Heart left ventricle (tissue), 16 donors: ENCODE measurements at regions not wholly inside any gene's neighbourhood (a gene's known extent, or its start where the extent isn't known, plus 50 kb on each side); places are given as distances from the start of the nearest gene placed in this dataset.
"Not testable (repeated sequence)": the region's sequence is repeated elsewhere in the genome, so short reads cannot be mapped to it uniquely, and the experiment has no call there.

Experiments
- ATAC-seq, 4 donors: fragments of 200-7000 bp; cut with Tn5 transposase; one replicate each; pipeline ENCODE4 v1.9.1; 2020 to 2022; ENCODE audit warnings: moderate library complexity in 4 of 4, mild to moderate bottlenecking in 3 of 4, moderate number of reproducible peaks in 1 of 4
- DNase-seq, 5 donors: peaks; one replicate each; pipeline ENCODE4 v3.0.0-alpha.2; 2020
- H3K27ac ChIP-seq, 12 donors: fragments of 200-600 bp; sonication (generic) in 4 of 12; one replicate each; pipeline versions ENCODE4 v1.5.0 to v1.8.0; 2016 to 2022; ENCODE audit warnings: mild to moderate bottlenecking in 2 of 12
- H3K27me3 ChIP-seq, 9 donors: fragments of 200-600 bp; sonication (generic) in 2 of 9; one replicate each; pipeline versions ENCODE4 v1.5.1 to v1.8.0; 2016 to 2022; ENCODE audit warnings: mild to moderate bottlenecking in 3 of 9
- H3K36me3 ChIP-seq, 9 donors: fragments of 200-600 bp; sonication (generic) in 2 of 9; one replicate each; pipeline versions ENCODE4 v1.5.0 to v1.8.0; 2018 to 2022; ENCODE audit warnings: mild to moderate bottlenecking in 2 of 9
- H3K4me1 ChIP-seq, 12 donors: fragments of 200-600 bp; sonication (generic) in 4 of 12; one replicate each; pipeline versions ENCODE4 v1.5.0 to v1.8.0; 2016 to 2022; ENCODE audit warnings: mild to moderate bottlenecking in 3 of 12
- H3K4me3 ChIP-seq, 12 donors: fragments of 200-600 bp; sonication (generic) in 4 of 12; one replicate each; pipeline versions ENCODE4 v1.5.0 to v1.8.0; 2017 to 2022; ENCODE audit warnings: mild to moderate bottlenecking in 9 of 12, moderate library complexity in 4 of 12
- H3K9me3 ChIP-seq, 12 donors: fragments of 200-600 bp; sonication (generic) in 4 of 12; one replicate each; pipeline versions ENCODE4 v1.5.0 to v1.8.0; 2016 to 2022; ENCODE audit warnings: mild to moderate bottlenecking in 1 of 12
- POLR2A ChIP-seq, 2 donors: fragments of 450-650 bp; IDR thresholded peaks; one replicate each; pipeline ENCODE4 v1.6.1; 2017; ENCODE audit warnings: antibody characterized with exemption in 2 of 2, mild to moderate bottlenecking in 2 of 2, moderate library complexity in 2 of 2
- WGBS, 4 donors: extraction: QIAGEN DNeasy Blood & Tissue Kit in 2 of 4; methylation state at CpG; one replicate each; pipeline versions ENCODE4 v1.1.5 to v1.1.7; 2013 to 2018; 5-methylcytosine and 5-hydroxymethylcytosine counted together
- intact Hi-C, 10 donors: fragments of 100-400 bp; cut with DNase I; formaldehyde crosslinking; loops; one replicate each; pipeline versions ENCODE4 v1.11.1 to v1.14.2; 2022
- TF ChIP-seq, protein P1 (sequence below), 12 donors: fragments of 200-600 bp; sonication (generic) in 4 of 12; IDR thresholded peaks; one replicate each; pipeline versions ENCODE4 v1.5.0 to v1.8.0; 2018 to 2022; ENCODE audit warnings: antibody characterized with exemption in 12 of 12, mild to moderate bottlenecking in 5 of 12
- donor health status: ischemic (EF 13 %, LVEDD 7.1; RV severe dilation, severe dysfunction).
- donor health status: healthy with polysubstance abuse.
- donor health status: DM: no; HTN: yes; CAD: no.
- donor health status: DM: no; HTN: no; CAD: no.
- donor health status: ischemic (EF 25% LVEDD 6.9; RV normal size, moderate dysfunction).
- donor health status: ischemic (EF 25% LVEDD 5.7; RV mildly dilated, moderate dysfunction).
- donor health status: healthy.
- donor health status: DM: yes; HTN: yes; CAD: no.
- donor health status: ischemic (EF 35%, LVEDD 5.7; RV mildly dilated, moderate dysfunction).
- donor health status: nonischemic (EF 11% LVEDD 7.7; RV severe dilation, severe dysfunction).
- donor health status: DM: yes; HTN: yes; CAD: no.
- donor health status: PGD.
- donor health status: ischemic (EF 29% LVEDD 5.4; RV normal size, mild dysfunction).
- donor health status: nonischemic (EF 23%, LVEDD 6.1; RV moderate dilation, normal function).

DNA sequence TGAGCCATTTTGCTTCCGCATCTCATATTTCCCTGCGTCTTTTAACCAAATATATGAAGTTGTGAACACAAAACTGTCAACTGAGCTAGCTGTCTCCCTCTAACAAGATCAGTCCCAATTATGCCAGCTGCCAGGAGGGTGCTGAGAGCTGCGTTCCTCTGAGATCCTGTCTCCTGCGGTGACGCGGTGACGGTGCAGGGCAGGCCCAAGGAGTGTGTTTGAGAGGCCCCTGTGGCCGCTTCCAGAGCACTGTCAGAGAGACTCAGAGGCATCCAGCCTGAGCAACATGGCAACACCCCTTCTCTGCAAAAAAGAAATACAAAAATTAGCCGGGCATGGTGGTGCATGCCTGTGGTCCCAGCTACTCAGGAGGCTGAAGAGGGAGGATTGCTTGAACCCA is 126.3 kb upstream of the FOXD4L5 start:
- DNase-seq = no peak
- Histone ChIP-seq H3K36me3 (no peaks in the 10 kb centered on the region), H3K9me3 (peaks cover 0 to 8% (median 0%) of the 10 kb centered on the region in 12 donors), H3K27me3 (peaks cover 0 to 4% (median 0%) of the 10 kb centered on the region in 9 donors), H3K4me3 (no peak overlapping the region), H3K4me1 (no peaks in the 10 kb centered on the region), H3K27ac (no peak overlapping the region)
- ATAC-seq = no peak
- intact Hi-C loops = no loop called here
- TF ChIP-seq, protein P1, sequence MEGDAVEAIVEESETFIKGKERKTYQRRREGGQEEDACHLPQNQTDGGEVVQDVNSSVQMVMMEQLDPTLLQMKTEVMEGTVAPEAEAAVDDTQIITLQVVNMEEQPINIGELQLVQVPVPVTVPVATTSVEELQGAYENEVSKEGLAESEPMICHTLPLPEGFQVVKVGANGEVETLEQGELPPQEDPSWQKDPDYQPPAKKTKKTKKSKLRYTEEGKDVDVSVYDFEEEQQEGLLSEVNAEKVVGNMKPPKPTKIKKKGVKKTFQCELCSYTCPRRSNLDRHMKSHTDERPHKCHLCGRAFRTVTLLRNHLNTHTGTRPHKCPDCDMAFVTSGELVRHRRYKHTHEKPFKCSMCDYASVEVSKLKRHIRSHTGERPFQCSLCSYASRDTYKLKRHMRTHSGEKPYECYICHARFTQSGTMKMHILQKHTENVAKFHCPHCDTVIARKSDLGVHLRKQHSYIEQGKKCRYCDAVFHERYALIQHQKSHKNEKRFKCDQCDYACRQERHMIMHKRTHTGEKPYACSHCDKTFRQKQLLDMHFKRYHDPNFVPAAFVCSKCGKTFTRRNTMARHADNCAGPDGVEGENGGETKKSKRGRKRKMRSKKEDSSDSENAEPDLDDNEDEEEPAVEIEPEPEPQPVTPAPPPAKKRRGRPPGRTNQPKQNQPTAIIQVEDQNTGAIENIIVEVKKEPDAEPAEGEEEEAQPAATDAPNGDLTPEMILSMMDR (IDR thresholded peaks at IDR 0.05) = no peak
- no peak for TF ChIP-seq POLR2A (IDR thresholded peaks at IDR 0.05)
- WGBS, 4 donors = 83 to 86% (median 85%) methylated on average over 9 of the region's 9 CpGs

DNA sequence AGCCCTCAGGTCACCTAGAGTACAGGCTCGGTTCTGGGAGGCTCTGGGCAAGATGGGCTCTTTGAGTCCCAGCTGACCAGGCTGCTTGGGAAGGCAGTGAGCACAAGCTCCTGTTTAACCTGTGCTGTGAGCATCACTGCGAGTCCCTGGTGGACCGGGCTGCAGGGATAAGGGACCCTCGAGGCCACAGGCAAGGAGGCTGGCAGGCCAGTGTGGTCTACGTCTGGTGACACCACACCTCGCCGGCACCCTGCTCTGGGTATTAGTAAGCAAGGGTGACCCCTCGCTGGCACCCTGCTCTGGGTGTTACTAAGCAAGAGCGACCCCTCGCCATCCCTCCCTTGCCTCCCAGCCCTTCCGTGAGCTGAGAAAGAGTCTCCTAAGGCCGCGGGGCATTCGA is 125.9 kb upstream of the FOXD4L5 start:
- TF ChIP-seq, protein P1 (IDR thresholded peaks at IDR 0.05) = no peak
- TF ChIP-seq POLR2A (IDR thresholded peaks at IDR 0.05) = no peak
- intact Hi-C loops = no loop called here
- Histone ChIP-seq H3K27ac (no peak overlapping the region), H3K4me1 (no peaks in the 10 kb centered on the region), H3K27me3 (peaks cover 0 to 4% (median 0%) of the 10 kb centered on the region in 9 donors), H3K4me3 (no peak overlapping the region), H3K9me3 (peaks cover 0 to 8% (median 0%) of the 10 kb centered on the region in 12 donors), H3K36me3 (no peaks in the 10 kb centered on the region)
- DNase-seq (no peak), ATAC-seq (no peak)
- 66 to 72% (median 67%) methylated on average over 14 of the region's 14 CpGs for WGBS, 4 donors

DNA sequence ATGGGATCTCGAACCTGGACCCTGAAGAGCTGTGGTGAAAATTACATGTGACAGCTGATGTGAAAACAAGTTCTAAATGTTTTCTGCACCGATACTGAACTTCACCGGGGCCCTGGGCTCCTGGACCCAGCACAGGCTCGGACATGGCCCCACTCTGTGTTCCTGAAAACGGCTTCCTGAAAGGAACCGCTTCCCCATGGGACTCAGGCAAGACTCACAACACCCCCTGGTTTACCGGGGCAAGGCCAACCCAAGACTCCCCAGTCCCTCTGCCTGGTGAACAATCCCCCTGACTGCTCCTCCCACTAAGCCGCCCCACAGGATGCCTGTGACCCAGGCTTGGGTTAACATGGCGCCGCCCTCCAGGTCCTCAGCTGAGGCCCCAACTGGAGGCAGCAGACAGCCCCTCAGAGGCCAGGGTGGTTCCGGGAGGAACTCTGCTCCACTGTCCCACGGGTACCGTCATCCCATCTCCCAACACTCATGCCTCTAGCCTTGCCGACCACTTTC is 124.5 kb upstream of the FOXD4L5 start:
- no peak for TF ChIP-seq POLR2A (IDR thresholded peaks at IDR 0.05)
- TF ChIP-seq, protein P1 (IDR thresholded peaks at IDR 0.05) = no peak
- no peaks in the 10 kb centered on the region for H3K4me1 ChIP-seq
- no peak overlapping the region for H3K27ac ChIP-seq
- H3K9me3 ChIP-seq = peaks cover 0 to 8% (median 0%) of the 10 kb centered on the region in 12 donors
- DNase-seq (no peak), ATAC-seq (no peak)
- 74 to 79% (median 77%) methylated on average over 6 to 14 of the region's 14 CpGs for WGBS, 4 donors
- H3K4me3 ChIP-seq = no peak overlapping the region
- H3K27me3 ChIP-seq = peaks cover 0 to 4% (median 0%) of the 10 kb centered on the region in 9 donors
- intact Hi-C loops = no loop called here
- H3K36me3 ChIP-seq = no peaks in the 10 kb centered on the region

DNA sequence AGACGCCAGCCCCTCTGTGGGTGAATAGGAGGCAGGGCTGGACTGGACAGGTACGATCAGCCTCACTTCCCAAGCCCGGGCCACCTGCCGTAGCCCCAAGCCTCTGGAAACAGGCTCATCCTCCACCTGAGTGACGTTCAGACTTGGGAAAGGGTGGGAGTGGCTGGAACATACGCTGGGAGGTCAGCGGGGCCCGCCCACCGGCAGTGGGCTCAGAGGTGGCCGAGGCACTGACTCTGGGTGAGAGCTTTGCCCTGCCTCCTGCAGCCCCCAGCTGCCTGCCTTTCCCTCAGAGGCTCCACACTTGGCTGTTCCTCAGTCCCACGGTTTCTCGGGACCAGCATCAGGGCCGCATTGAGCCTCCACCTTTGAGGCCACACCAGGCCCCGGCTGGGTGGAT is 123.8 kb upstream of the FOXD4L5 start:
- intact Hi-C loops, DNase-seq, H3K27ac ChIP-seq, H3K4me3 ChIP-seq, H3K36me3 ChIP-seq, H3K9me3 ChIP-seq, ATAC-seq, H3K27me3 ChIP-seq, H3K4me1 ChIP-seq: not testable (repeated sequence)
- 77 to 91% (median 80%) methylated on average over 4 to 14 of the region's 14 CpGs for WGBS, 4 donors

DNA sequence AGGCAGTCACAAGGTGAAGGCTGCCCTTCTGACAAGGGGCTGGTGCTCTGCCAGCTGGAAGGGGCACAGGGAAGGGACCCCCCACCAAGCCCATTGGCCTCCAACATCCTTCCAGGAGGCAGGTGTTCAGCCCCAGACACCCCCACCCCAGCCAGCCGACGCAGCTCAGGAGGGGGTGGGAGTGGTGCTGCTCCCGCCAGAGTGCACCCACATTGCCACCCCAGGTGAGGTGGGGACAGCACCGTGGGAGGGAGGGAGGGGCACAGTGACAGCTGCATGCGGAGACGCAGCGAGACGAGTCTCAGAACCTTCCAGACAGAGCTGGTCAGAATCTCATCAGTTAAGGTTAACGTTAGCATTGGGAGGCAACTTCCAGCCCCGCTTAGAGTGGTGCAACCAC is 121.6 kb upstream of the FOXD4L5 start:
- H3K9me3 ChIP-seq, H3K36me3 ChIP-seq, H3K4me3 ChIP-seq, ATAC-seq, H3K4me1 ChIP-seq, H3K27ac ChIP-seq, intact Hi-C loops, DNase-seq, H3K27me3 ChIP-seq: not testable (repeated sequence)
- 81 to 93% (median 90%) methylated on average over 7 to 10 of the region's 10 CpGs for WGBS, 4 donors

DNA sequence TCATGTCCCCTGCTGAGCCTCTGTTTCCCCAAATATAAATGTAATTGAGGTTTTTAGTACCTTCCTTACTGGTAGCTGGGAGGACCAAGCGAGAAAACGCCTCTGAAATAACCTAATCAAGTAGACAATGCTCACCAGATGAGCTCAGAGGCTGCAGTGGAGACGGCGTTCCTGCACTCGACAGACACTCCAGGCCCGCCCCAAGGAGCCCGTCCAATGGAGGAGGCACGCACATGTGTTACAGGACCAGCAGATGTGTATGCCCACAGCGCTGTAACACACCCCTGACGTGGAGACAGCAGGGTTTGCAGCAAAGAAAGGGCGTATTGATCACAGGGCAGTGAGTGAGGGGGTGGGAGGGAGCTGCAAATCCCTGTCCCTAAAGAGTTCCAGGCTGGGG is 120.8 kb upstream of the FOXD4L5 start:
- H3K27me3 ChIP-seq, ATAC-seq, intact Hi-C loops, H3K4me1 ChIP-seq, DNase-seq, H3K27ac ChIP-seq, H3K4me3 ChIP-seq, H3K9me3 ChIP-seq, H3K36me3 ChIP-seq: not testable (repeated sequence)
- WGBS, 4 donors = 69 to 77% (median 77%) methylated on average over 11 of the region's 11 CpGs
